OCI-LY3 (cell line): ENCODE measurements at regions not wholly inside any gene's neighbourhood (a gene's known extent, or its start where the extent isn't known, plus 50 kb on each side); places are given as distances from the start of the nearest gene placed in this dataset.

Experiments
- EZH2phosphoT487 ChIP-seq: fragments of 200-600 bp; shearing (Covaris generic); IDR thresholded peaks from 2 replicates; pipeline ENCODE4 v1.6.1; 2018; ENCODE audit warnings: antibody characterized with exemption, mixed run types, low read depth
- TF ChIP-seq, protein P1 (sequence below): fragments of 200-600, 300-600 bp; sonication (generic); IDR thresholded peaks from 2 replicates; pipeline ENCODE4 v1.5.1; 2014; ENCODE audit warnings: antibody characterized with exemption, low read length, low read depth

DNA sequence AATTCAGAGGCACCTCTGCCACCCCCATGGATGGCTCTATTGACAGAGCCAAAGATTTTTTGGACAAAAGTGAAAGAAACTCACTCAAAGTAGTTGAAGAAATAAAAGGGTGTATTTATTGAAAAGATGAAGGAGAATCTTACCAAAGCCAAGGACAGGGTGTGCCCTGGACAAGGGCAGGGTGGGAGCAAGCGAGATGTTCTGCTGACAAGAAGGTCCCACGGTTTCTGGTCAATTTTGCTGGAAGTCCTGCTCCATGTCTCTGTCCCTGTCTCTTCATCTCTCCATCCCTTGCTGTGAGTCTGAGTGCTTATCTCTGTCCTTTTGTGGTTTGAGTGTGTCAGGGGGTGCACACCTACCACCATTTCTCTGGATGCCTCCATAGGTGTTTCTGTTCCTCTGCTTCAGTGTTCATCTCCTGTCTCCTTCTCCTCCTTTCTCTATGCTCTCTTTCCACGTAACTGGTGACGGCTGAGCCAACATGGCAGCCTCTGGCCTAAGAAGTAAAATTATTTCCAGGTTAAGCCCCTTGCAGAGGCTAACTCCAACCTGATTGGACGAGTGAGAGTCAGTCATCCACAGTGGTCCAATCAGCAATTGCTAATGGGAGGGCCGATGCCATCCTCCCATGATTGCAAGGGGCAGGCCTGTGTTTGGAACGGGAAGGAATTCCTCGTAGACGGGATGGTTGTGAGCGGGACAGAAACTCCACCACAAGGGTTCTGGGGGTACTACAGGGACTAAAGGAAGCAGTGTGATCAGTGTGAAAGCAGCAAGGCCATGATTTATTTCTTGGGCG lies 502.1 kb upstream of the CDH4 start:
- TF ChIP-seq, protein P1, sequence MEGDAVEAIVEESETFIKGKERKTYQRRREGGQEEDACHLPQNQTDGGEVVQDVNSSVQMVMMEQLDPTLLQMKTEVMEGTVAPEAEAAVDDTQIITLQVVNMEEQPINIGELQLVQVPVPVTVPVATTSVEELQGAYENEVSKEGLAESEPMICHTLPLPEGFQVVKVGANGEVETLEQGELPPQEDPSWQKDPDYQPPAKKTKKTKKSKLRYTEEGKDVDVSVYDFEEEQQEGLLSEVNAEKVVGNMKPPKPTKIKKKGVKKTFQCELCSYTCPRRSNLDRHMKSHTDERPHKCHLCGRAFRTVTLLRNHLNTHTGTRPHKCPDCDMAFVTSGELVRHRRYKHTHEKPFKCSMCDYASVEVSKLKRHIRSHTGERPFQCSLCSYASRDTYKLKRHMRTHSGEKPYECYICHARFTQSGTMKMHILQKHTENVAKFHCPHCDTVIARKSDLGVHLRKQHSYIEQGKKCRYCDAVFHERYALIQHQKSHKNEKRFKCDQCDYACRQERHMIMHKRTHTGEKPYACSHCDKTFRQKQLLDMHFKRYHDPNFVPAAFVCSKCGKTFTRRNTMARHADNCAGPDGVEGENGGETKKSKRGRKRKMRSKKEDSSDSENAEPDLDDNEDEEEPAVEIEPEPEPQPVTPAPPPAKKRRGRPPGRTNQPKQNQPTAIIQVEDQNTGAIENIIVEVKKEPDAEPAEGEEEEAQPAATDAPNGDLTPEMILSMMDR: no peak
- TF ChIP-seq EZH2phosphoT487: no peak
